Stimulated activated CD4-positive, alpha-beta T cell treated with anti-CD3 and anti-CD28 coated beads, Interleukin-12 subunit alpha, Interleukin-12 subunit beta, amount 100 ng/mL, for 24 hours (primary cell): ENCODE measurements at regions not wholly inside any gene's neighbourhood (a gene's known extent, or its start where the extent isn't known, plus 50 kb on each side); places are given as distances from the start of the nearest gene placed in this dataset.
"Not testable (repeated sequence)": the region's sequence is repeated elsewhere in the genome, so short reads cannot be mapped to it uniquely, and the experiment has no call there.

ENCODE experiments used
- DNase-seq, 2 experiments: peaks; one replicate each; pipeline ENCODE4 v3.0.0-alpha.2; 2020; ENCODE audit warnings: low read depth in 2 of 2

- DNase-seq = no peak
Observed at GRCh38 chr6:139972116-139972515, 597.7 kb upstream of the CITED2 start.

- no peak for DNase-seq
Observed at GRCh38 chr6:139970591-139970991, 596.1 kb upstream of the CITED2 start.

GRCh38 chr6:139967497-139967896 lies 593.0 kb upstream of the CITED2 start:
- no peak for DNase-seq

- DNase-seq = no peak
Observed at GRCh38 chr6:139965393-139965792, 590.9 kb upstream of the CITED2 start.

- no peak for DNase-seq
Observed at GRCh38 chr6:139964737-139965136, 590.3 kb upstream of the CITED2 start.

GRCh38 chr6:139962654-139963347 lies 588.4 kb upstream of the CITED2 start:
- DNase-seq = no peak

GRCh38 chr6:139961190-139961589 lies 586.7 kb upstream of the CITED2 start:
- DNase-seq = no peak

GRCh38 chr6:139960671-139961070 lies 586.2 kb upstream of the CITED2 start:
- no peak for DNase-seq

GRCh38 chr6:139955366-139956155 lies 581.1 kb upstream of the CITED2 start:
- DNase-seq = no peak

GRCh38 chr6:139954463-139955071 lies 580.1 kb upstream of the CITED2 start:
- DNase-seq = no peak

- DNase-seq = not testable (repeated sequence)
Observed at GRCh38 chr6:139953780-139954179, 579.3 kb upstream of the CITED2 start.

- no peak for DNase-seq
Observed at GRCh38 chr6:139951172-139951571, 576.7 kb upstream of the CITED2 start.

- no peak for DNase-seq
Observed at GRCh38 chr6:139944976-139945375, 570.5 kb upstream of the CITED2 start.

- no peak for DNase-seq
Observed at GRCh38 chr6:139944131-139944530, 569.7 kb upstream of the CITED2 start.

GRCh38 chr6:139943391-139943790 lies 568.9 kb upstream of the CITED2 start:
- DNase-seq = no peak

- no peak for DNase-seq
Observed at GRCh38 chr6:139942331-139942730, 567.9 kb upstream of the CITED2 start.

- DNase-seq = no peak
Observed at GRCh38 chr6:139941826-139942225, 567.4 kb upstream of the CITED2 start.

GRCh38 chr6:139940741-139941729 lies 566.6 kb upstream of the CITED2 start:
- DNase-seq = no peak

GRCh38 chr6:139939189-139939979 lies 564.9 kb upstream of the CITED2 start:
- no peak for DNase-seq

- DNase-seq = no peak
Observed at GRCh38 chr6:139932671-139933070, 558.2 kb upstream of the CITED2 start.

GRCh38 chr6:139931747-139932146 lies 557.3 kb upstream of the CITED2 start:
- DNase-seq = no peak
